Mesendoderm (in vitro differentiated cells): ENCODE measurements at regions not wholly inside any gene's neighbourhood (a gene's known extent, or its start where the extent isn't known, plus 50 kb on each side); places are given as distances from the start of the nearest gene placed in this dataset.
A peak's percentile ranks its signal among the peaks of the same experiment; 100 is the strongest.

Experiments used
- DNase-seq: peaks from one replicate; pipeline ENCODE4 v3.0.0; 2013
- H2AK5ac ChIP-seq: 2 replicates; pipeline ENCODE4 v1.6.1; 2013; ENCODE audit warnings: low read length, inconsistent platforms
- H2BK120ac ChIP-seq: 2 replicates; pipeline ENCODE4 v1.6.1; 2013; ENCODE audit warnings: low read depth, mild to moderate bottlenecking, low read length, moderate library complexity, mixed read lengths
- H2BK15ac ChIP-seq: replicated peaks from 2 replicates; pipeline ENCODE4 v1.6.1; 2013; ENCODE audit warnings: low read depth, mild to moderate bottlenecking, moderate library complexity
- H2BK5ac ChIP-seq: 2 replicates; pipeline ENCODE4 v1.6.1; 2013; ENCODE audit warnings: low read length, inconsistent platforms
- H3K18ac ChIP-seq: 2 replicates; pipeline ENCODE4 v1.6.1; 2013; ENCODE audit warnings: mild to moderate bottlenecking, low read length, mixed read lengths
- H3K23ac ChIP-seq: one replicate; pipeline ENCODE4 v1.6.1; 2013; ENCODE audit warnings: low read length
- H3K27ac ChIP-seq: 2 replicates; pipeline ENCODE4 v1.5.1; 2013; ENCODE audit warnings: low read depth, mild to moderate bottlenecking, inconsistent platforms, low read length, moderate library complexity
- H3K27me3 ChIP-seq: 2 replicates; pipeline ENCODE4 v1.6.1; 2013; ENCODE audit warnings: low read length, control low read depth, mild to moderate bottlenecking, inconsistent platforms; ENCODE audit not compliant: insufficient read depth, poor library complexity
- H3K36me3 ChIP-seq: 2 replicates; pipeline ENCODE4 v1.6.1; 2013; ENCODE audit warnings: low read length, inconsistent platforms; ENCODE audit not compliant: control insufficient read depth, insufficient read depth
- H3K4ac ChIP-seq: one replicate; pipeline ENCODE4 v1.6.1; 2013; ENCODE audit warnings: low read depth, mild to moderate bottlenecking, low read length, moderate library complexity
- H3K4me1 ChIP-seq: 2 replicates; pipeline ENCODE4 v1.6.1; 2013; ENCODE audit warnings: low read depth, low read length, inconsistent platforms; ENCODE audit not compliant: control insufficient read depth
- H3K4me2 ChIP-seq: 2 replicates; pipeline ENCODE4 v1.6.1; 2013; ENCODE audit warnings: low read length
- H3K4me3 ChIP-seq: 2 replicates; pipeline ENCODE4 v1.5.1; 2013; ENCODE audit warnings: mild to moderate bottlenecking, low read length
- H3K56ac ChIP-seq: one replicate; pipeline ENCODE4 v1.6.1; 2013; ENCODE audit warnings: low read length
- H3K79me1 ChIP-seq: 2 replicates; pipeline ENCODE4 v1.6.1; 2013; ENCODE audit warnings: low read length, inconsistent platforms
- H3K79me2 ChIP-seq: 2 replicates; pipeline ENCODE4 v1.6.1; 2013; ENCODE audit warnings: mild to moderate bottlenecking, low read length; ENCODE audit not compliant: control insufficient read depth, insufficient read depth
- H3K9ac ChIP-seq: 2 replicates; pipeline ENCODE4 v1.6.1; 2013; ENCODE audit warnings: low read length, inconsistent platforms
- H4K5ac ChIP-seq: one replicate; pipeline ENCODE4 v1.6.1; 2013; ENCODE audit warnings: low read length
- H4K8ac ChIP-seq: one replicate; pipeline ENCODE4 v1.6.1; 2013; ENCODE audit warnings: low read depth, mild to moderate bottlenecking, control low read depth, low read length, moderate library complexity
- WGBS: extraction: QIAGEN DNeasy Blood & Tissue Kit; methylation state at CpG from one replicate; pipeline ENCODE4 v1.1.7; 2013; ENCODE audit warnings: low lambda C conversion rate, missing lambda C conversion rate; ENCODE audit not compliant: insufficient coverage; ENCODE audit errors: extremely low coverage; 5-methylcytosine and 5-hydroxymethylcytosine counted together

- Histone ChIP-seq H3K4ac (no peak overlapping the region), H4K8ac (no peak overlapping the region), H3K9ac (no peak overlapping the region), H3K56ac (no peak overlapping the region), H3K4me2 (no peak overlapping the region), H3K23ac (no peak overlapping the region), H4K5ac (no peak overlapping the region), H2AK5ac (no peak overlapping the region), H3K27me3 (no peaks in the 10 kb centered on the region), H3K4me3 (no peak overlapping the region), H3K27ac (no peak overlapping the region), H3K79me2 (no peaks in the 10 kb centered on the region), H3K4me1 (no peaks in the 10 kb centered on the region), H3K18ac (no peak overlapping the region), H2BK15ac (no peak overlapping the region), H3K36me3 (no peaks in the 10 kb centered on the region), H2BK120ac (no peak overlapping the region), H3K79me1 (no peaks in the 10 kb centered on the region), H2BK5ac (no peak overlapping the region)
- no peak for DNase-seq
- WGBS = no CpG with 5 or more reads among the region's 1 CpG
Observed at GRCh38 chr2:41846962-41847361, 200.9 kb upstream of the PKDCC start.

- H3K27ac ChIP-seq = no peak overlapping the region
- no peak for DNase-seq
Observed at GRCh38 chr2:41847744-41848441, 199.9 kb upstream of the PKDCC start.

GRCh38 chr2:41851554-41851953 lies 196.3 kb upstream of the PKDCC start:
- no CpG with 5 or more reads among the region's 5 CpGs for WGBS
- no peaks in the 10 kb centered on the region for H3K79me1 ChIP-seq
- no peaks in the 10 kb centered on the region for H3K79me2 ChIP-seq
- H3K4me2 ChIP-seq = no peak overlapping the region
- no peak overlapping the region for H2BK5ac ChIP-seq
- no peak for DNase-seq
- no peak overlapping the region for H3K56ac ChIP-seq
- no peak overlapping the region for H2AK5ac ChIP-seq
- H3K4me1 ChIP-seq = no peaks in the 10 kb centered on the region
- no peak overlapping the region for H3K27ac ChIP-seq
- no peaks in the 10 kb centered on the region for H3K36me3 ChIP-seq
- no peaks in the 10 kb centered on the region for H3K27me3 ChIP-seq
- H3K4me3 ChIP-seq = no peak overlapping the region
- no peak overlapping the region for H3K18ac ChIP-seq
- no peak overlapping the region for H3K4ac ChIP-seq
- no peak overlapping the region for H3K23ac ChIP-seq
- H4K8ac ChIP-seq = no peak overlapping the region
- no peak overlapping the region for H2BK15ac ChIP-seq
- no peak overlapping the region for H4K5ac ChIP-seq
- H3K9ac ChIP-seq = no peak overlapping the region
- no peak overlapping the region for H2BK120ac ChIP-seq

More at GRCh38 chr2:41847744-41848441, 199.9 kb upstream of the PKDCC start:
- H3K4me2 ChIP-seq = no peak overlapping the region
- H3K79me2 ChIP-seq = no peaks in the 10 kb centered on the region
- no peak overlapping the region for H2BK120ac ChIP-seq
- H3K4me3 ChIP-seq = no peak overlapping the region
- no peak overlapping the region for H3K9ac ChIP-seq
- no peak overlapping the region for H2AK5ac ChIP-seq
- no peak overlapping the region for H3K18ac ChIP-seq
- no peak overlapping the region for H2BK5ac ChIP-seq
- H4K5ac ChIP-seq = no peak overlapping the region
- H3K79me1 ChIP-seq = no peaks in the 10 kb centered on the region
- H3K36me3 ChIP-seq = no peaks in the 10 kb centered on the region
- H3K4ac ChIP-seq = no peak overlapping the region
- WGBS = no CpG with 5 or more reads among the region's 7 CpGs
- H3K4me1 ChIP-seq = no peaks in the 10 kb centered on the region
- no peak overlapping the region for H3K56ac ChIP-seq
- H3K27me3 ChIP-seq = no peaks in the 10 kb centered on the region
- no peak overlapping the region for H4K8ac ChIP-seq
- no peak overlapping the region for H2BK15ac ChIP-seq
- H3K23ac ChIP-seq = no peak overlapping the region

- Histone ChIP-seq H2BK120ac (no peak overlapping the region), H4K5ac (no peak overlapping the region), H3K27ac (no peak overlapping the region), H3K36me3 (no peaks in the 10 kb centered on the region), H3K4ac (no peak overlapping the region), H3K9ac (no peak overlapping the region), H3K4me3 (no peak overlapping the region), H3K23ac (no peak overlapping the region), H4K8ac (no peak overlapping the region), H3K79me2 (no peaks in the 10 kb centered on the region), H3K18ac (no peak overlapping the region), H2BK15ac (no peak overlapping the region), H2BK5ac (no peak overlapping the region), H2AK5ac (no peak overlapping the region), H3K27me3 (no peaks in the 10 kb centered on the region), H3K4me2 (no peak overlapping the region), H3K56ac (no peak overlapping the region), H3K79me1 (no peaks in the 10 kb centered on the region), H3K4me1 (no peaks in the 10 kb centered on the region)
- WGBS = no CpG with 5 or more reads among the region's 8 CpGs
- DNase-seq = peak; percentile 81
Observed at GRCh38 chr2:41853427-41854191, 194.2 kb upstream of the PKDCC start.

- no peaks in the 10 kb centered on the region for H3K36me3 ChIP-seq
- H4K8ac ChIP-seq = no peak overlapping the region
- no peak overlapping the region for H2AK5ac ChIP-seq
- H3K4me2 ChIP-seq = no peak overlapping the region
- H4K5ac ChIP-seq = no peak overlapping the region
- no peak overlapping the region for H3K56ac ChIP-seq
- no peaks in the 10 kb centered on the region for H3K4me1 ChIP-seq
- no peak overlapping the region for H3K27ac ChIP-seq
- no peak overlapping the region for H2BK15ac ChIP-seq
- H3K27me3 ChIP-seq = no peaks in the 10 kb centered on the region
- no peak overlapping the region for H3K4me3 ChIP-seq
- no peak overlapping the region for H3K23ac ChIP-seq
- no peak overlapping the region for H3K4ac ChIP-seq
- no peak for DNase-seq
- no peak overlapping the region for H3K18ac ChIP-seq
- H3K79me2 ChIP-seq = no peaks in the 10 kb centered on the region
- no peak overlapping the region for H2BK120ac ChIP-seq
- WGBS = no CpG with 5 or more reads among the region's 4 CpGs
- H3K9ac ChIP-seq = no peak overlapping the region
- H2BK5ac ChIP-seq = no peak overlapping the region
- no peaks in the 10 kb centered on the region for H3K79me1 ChIP-seq
Observed at GRCh38 chr2:41854227-41854626, 193.6 kb upstream of the PKDCC start.
